Heart left ventricle (tissue), 13 donors: ENCODE measurements at regions not wholly inside any gene's neighbourhood (a gene's known extent, or its start where the extent isn't known, plus 50 kb on each side); places are given as distances from the start of the nearest gene placed in this dataset.

Experiments
- CTCF ChIP-seq, 12 donors: fragments of 200-600 bp; sonication (generic) in 4 of 12; IDR thresholded peaks; one replicate each; pipeline versions ENCODE4 v1.5.0 to v1.8.0; 2018 to 2022; ENCODE audit warnings: antibody characterized with exemption in 12 of 12, mild to moderate bottlenecking in 5 of 12
- POLR2A ChIP-seq, 2 donors: fragments of 450-650 bp; IDR thresholded peaks; one replicate each; pipeline ENCODE4 v1.6.1; 2017; ENCODE audit warnings: antibody characterized with exemption in 2 of 2, mild to moderate bottlenecking in 2 of 2, moderate library complexity in 2 of 2
- donor health status: ischemic (EF 13 %, LVEDD 7.1; RV severe dilation, severe dysfunction).
- donor health status: DM: no; HTN: yes; CAD: no.
- donor health status: DM: no; HTN: no; CAD: no.
- donor health status: ischemic (EF 25% LVEDD 6.9; RV normal size, moderate dysfunction).
- donor health status: ischemic (EF 25% LVEDD 5.7; RV mildly dilated, moderate dysfunction).
- donor health status: ischemic (EF 35%, LVEDD 5.7; RV mildly dilated, moderate dysfunction).
- donor health status: nonischemic (EF 11% LVEDD 7.7; RV severe dilation, severe dysfunction).
- donor health status: DM: yes; HTN: yes; CAD: no.
- donor health status: PGD.
- donor health status: ischemic (EF 29% LVEDD 5.4; RV normal size, mild dysfunction).
- donor health status: nonischemic (EF 23%, LVEDD 6.1; RV moderate dilation, normal function).

GRCh38 chr4:31929676-31930345 is 1209.6 kb downstream of the PCDH7 start:
- TF ChIP-seq CTCF (IDR thresholded peaks at IDR 0.05) (no peak), POLR2A (IDR thresholded peaks at IDR 0.05) (no peak)
